ENCODE measurements at regions not wholly inside any gene's neighbourhood (a gene's known extent, or its start where the extent isn't known, plus 50 kb on each side); places are given as distances from the start of the nearest gene placed in this dataset.

GRCh38 chr7:83704564-83704963 is 55.6 kb upstream of the SEMA3E start:
- no peak for DNase-seq (ENCODE audit: low spot score in 2 of 2)
- intact Hi-C loops (cut with DNase I; ENCODE audit: low total_unique reads) = no loop called here
- no peak overlapping the region for H3K4me3 ChIP-seq (ENCODE audit: low read depth, poor library complexity, severe bottlenecking)
- TF ChIP-seq CTCF (IDR thresholded peaks at IDR 0.05) (no peak), POLR2A (IDR thresholded peaks at IDR 0.05) (no peak)
- 80 to 81% methylated on average over 3 of the region's 3 CpGs for WGBS, 2 donors

DNA sequence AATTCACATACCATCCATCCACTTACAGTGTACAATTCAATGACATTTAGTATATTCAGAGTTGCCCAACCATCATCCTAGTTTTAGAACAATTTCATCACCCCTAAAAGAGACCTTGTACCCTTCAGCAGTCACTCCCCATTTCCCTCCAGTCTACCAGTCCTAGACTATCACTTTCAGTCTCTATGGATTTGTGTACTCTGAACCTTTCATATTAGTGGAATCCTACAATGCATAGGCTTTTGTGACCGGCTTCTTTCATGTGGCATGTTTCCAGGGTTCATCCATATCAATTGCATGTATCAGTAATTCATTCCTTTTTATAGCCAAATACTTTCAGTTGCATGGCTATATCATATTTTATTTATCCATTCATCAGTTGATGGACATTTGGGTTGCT is 53.5 kb upstream of the SEMA3E start:
- intact Hi-C loops (cut with DNase I; ENCODE audit: low total_unique reads) = no loop called here
- DNase-seq (ENCODE audit: low spot score in 2 of 2) = no peak
- H3K4me3 ChIP-seq (ENCODE audit: low read depth, poor library complexity, severe bottlenecking) = no peak overlapping the region
- TF ChIP-seq POLR2A (IDR thresholded peaks at IDR 0.05) = no peak
- TF ChIP-seq CTCF (IDR thresholded peaks at IDR 0.05) = no peak
- WGBS, 2 donors = 85 to 88% methylated on average over 1 of the region's 1 CpG

DNA sequence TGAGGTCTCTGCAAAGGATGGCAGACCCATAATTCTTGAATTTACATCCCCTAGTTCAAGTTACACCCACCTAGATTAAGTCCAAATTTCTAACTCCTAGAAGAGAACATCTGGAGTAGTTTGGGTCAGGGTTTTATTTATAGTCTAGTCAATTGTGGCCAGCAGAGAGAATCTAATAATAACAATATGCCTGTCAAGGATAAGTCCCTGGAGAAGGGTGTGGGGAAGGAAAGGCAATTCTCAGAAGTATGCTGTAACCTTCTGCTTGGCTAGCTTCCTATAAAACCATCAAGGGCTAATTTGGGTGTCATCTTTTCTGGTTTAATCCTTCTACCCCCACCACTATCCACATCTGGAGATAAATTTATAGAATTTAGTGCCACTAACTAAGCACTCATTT is 52.8 kb upstream of the SEMA3E start:
- no peak for TF ChIP-seq CTCF (IDR thresholded peaks at IDR 0.05)
- TF ChIP-seq POLR2A (IDR thresholded peaks at IDR 0.05) = no peak
- no peak for DNase-seq (ENCODE audit: low spot score in 2 of 2)
- intact Hi-C loops (cut with DNase I; ENCODE audit: low total_unique reads) = no loop called here
- H3K4me3 ChIP-seq (ENCODE audit: low read depth, poor library complexity, severe bottlenecking) = no peak overlapping the region

Measured in lower leg skin (tissue), 4 donors.